Neuronal stem cell (in vitro differentiated cells): ENCODE measurements at regions not wholly inside any gene's neighbourhood (a gene's known extent, or its start where the extent isn't known, plus 50 kb on each side); places are given as distances from the start of the nearest gene placed in this dataset.

Experiments used
- DNase-seq: peaks from one replicate; pipeline ENCODE4 v3.0.0-alpha.2; 2013; ENCODE audit warnings: low spot score
- H2AFZ ChIP-seq: one replicate; pipeline ENCODE4 v1.6.1; 2013; ENCODE audit warnings: mild to moderate bottlenecking, low read length, inconsistent platforms
- H2AK5ac ChIP-seq: 2 replicates; pipeline ENCODE4 v1.6.1; 2013; ENCODE audit warnings: low read depth, mild to moderate bottlenecking, inconsistent platforms, low read length, moderate library complexity, mixed read lengths
- H2BK120ac ChIP-seq: 2 replicates; pipeline ENCODE4 v1.6.1; 2013; ENCODE audit warnings: low read depth, mild to moderate bottlenecking, inconsistent platforms, low read length, moderate library complexity, mixed read lengths
- H2BK12ac ChIP-seq: one replicate; pipeline ENCODE4 v1.6.1; 2013; ENCODE audit warnings: low read length, inconsistent platforms
- H2BK15ac ChIP-seq: 2 replicates; pipeline ENCODE4 v1.6.1; 2013; ENCODE audit warnings: mild to moderate bottlenecking, low read length, inconsistent platforms, mixed read lengths
- H2BK5ac ChIP-seq: one replicate; pipeline ENCODE4 v1.6.1; 2013; ENCODE audit warnings: inconsistent platforms, mild to moderate bottlenecking, low read length, moderate library complexity
- H3K14ac ChIP-seq: one replicate; pipeline ENCODE4 v1.6.1; 2013; ENCODE audit warnings: low read length, inconsistent platforms
- H3K18ac ChIP-seq: 2 replicates; pipeline ENCODE4 v1.6.1; 2013; ENCODE audit warnings: low read length, inconsistent platforms
- H3K23ac ChIP-seq: 2 replicates; pipeline ENCODE4 v1.6.1; 2013; ENCODE audit warnings: low read depth, mild to moderate bottlenecking, mixed read lengths, low read length, inconsistent platforms; ENCODE audit not compliant: poor library complexity
- H3K27ac ChIP-seq: replicated peaks from 3 replicates; pipeline ENCODE4 v1.5.1; 2013; ENCODE audit warnings: low read length, inconsistent platforms
- H3K27me3 ChIP-seq, 3 experiments: 2 replicates each; pipeline ENCODE4 v1.6.1; 2013; ENCODE audit warnings: low read length in 3 of 3, mild to moderate bottlenecking in 2 of 3, inconsistent platforms in 1 of 3, low read depth in 1 of 3, mixed read lengths in 1 of 3, moderate library complexity in 1 of 3; ENCODE audit not compliant: control insufficient read depth in 3 of 3, insufficient read depth in 3 of 3
- H3K36me3 ChIP-seq, 2 donors: replicated peaks in 1 of 2; 2 replicates each; pipeline ENCODE4 v1.6.1; 2013; ENCODE audit warnings: low read length in 2 of 2; ENCODE audit not compliant: control insufficient read depth in 2 of 2, insufficient read depth in 2 of 2
- H3K4ac ChIP-seq: 2 replicates; pipeline ENCODE4 v1.6.1; 2013; ENCODE audit warnings: inconsistent platforms, mild to moderate bottlenecking, low read length, moderate library complexity
- H3K4me1 ChIP-seq, 2 donors: 1 replicate in 1 of 2; 2 replicates in 1 of 2; pipeline ENCODE4 v1.6.1; 2013; ENCODE audit warnings: low read length in 2 of 2, low read depth in 1 of 2; ENCODE audit not compliant: control insufficient read depth in 2 of 2, insufficient read depth in 1 of 2
- H3K4me2 ChIP-seq: one replicate; pipeline ENCODE4 v1.6.1; 2013; ENCODE audit warnings: mild to moderate bottlenecking, low read length, inconsistent platforms; ENCODE audit not compliant: insufficient read depth, poor library complexity, severe bottlenecking
- H3K4me3 ChIP-seq, 2 donors: 2 replicates each; pipeline ENCODE4 v1.5.1; 2013; ENCODE audit warnings: low read length in 2 of 2, mild to moderate bottlenecking in 2 of 2, inconsistent platforms in 1 of 2, moderate library complexity in 1 of 2
- H3K79me1 ChIP-seq: one replicate; pipeline ENCODE4 v1.6.1; 2013; ENCODE audit warnings: low read depth, mild to moderate bottlenecking, inconsistent platforms, low read length, moderate library complexity
- H3K9ac ChIP-seq: one replicate; pipeline ENCODE4 v1.6.1; 2013; ENCODE audit warnings: mild to moderate bottlenecking, low read depth, low read length, inconsistent platforms; ENCODE audit not compliant: poor library complexity
- H3K9me3 ChIP-seq, 2 donors: replicated peaks in 1 of 2; 2 replicates each; pipeline versions ENCODE3 to v1.6.1; 2013; ENCODE audit warnings: low read length in 2 of 2, mild to moderate bottlenecking in 2 of 2, inconsistent platforms in 1 of 2, low read depth in 1 of 2, mixed read lengths in 1 of 2, moderate library complexity in 1 of 2; ENCODE audit not compliant: control insufficient read depth in 2 of 2, insufficient read depth in 1 of 2
- H4K8ac ChIP-seq: one replicate; pipeline ENCODE4 v1.6.1; 2013; ENCODE audit warnings: low read depth, mild to moderate bottlenecking, inconsistent platforms, low read length, moderate library complexity
- H4K91ac ChIP-seq: one replicate; pipeline ENCODE4 v1.6.1; 2013; ENCODE audit warnings: low read length, low read depth, mild to moderate bottlenecking, inconsistent platforms; ENCODE audit not compliant: poor library complexity
- WGBS, 2 donors: extraction: QIAGEN DNeasy Blood & Tissue Kit; methylation state at CpG; one replicate each; pipeline ENCODE4 v1.1.7; 2013; ENCODE audit warnings: missing lambda C conversion rate in 2 of 2, mixed read lengths in 1 of 2; ENCODE audit not compliant: insufficient read length in 2 of 2, insufficient replicate concordance in 1 of 2; ENCODE audit errors: extremely low coverage in 2 of 2; 5-methylcytosine and 5-hydroxymethylcytosine counted together

GRCh38 chr7:95675632-95676031 lies 79.3 kb upstream of the PDK4 start:
- no peaks in the 10 kb centered on the region for H3K27me3 ChIP-seq
- H2BK12ac ChIP-seq = no peak overlapping the region
- H4K8ac ChIP-seq = no peak overlapping the region
- no peak overlapping the region for H2AK5ac ChIP-seq
- H2BK15ac ChIP-seq = no peak overlapping the region
- H3K18ac ChIP-seq = no peak overlapping the region
- H4K91ac ChIP-seq = no peak overlapping the region
- H3K14ac ChIP-seq = no peak overlapping the region
- no peak overlapping the region for H2AFZ ChIP-seq
- no peaks in the 10 kb centered on the region for H3K9me3 ChIP-seq
- H3K36me3 ChIP-seq = no peaks in the 10 kb centered on the region
- no peak overlapping the region for H3K9ac ChIP-seq
- WGBS, 2 donors = no CpG with 5 or more reads among the region's 3 CpGs
- no peak overlapping the region for H3K4me3 ChIP-seq
- H3K27ac ChIP-seq = no peak overlapping the region
- H2BK120ac ChIP-seq = no peak overlapping the region
- no peak overlapping the region for H3K4ac ChIP-seq
- H3K4me2 ChIP-seq = no peak overlapping the region
- no peak overlapping the region for H2BK5ac ChIP-seq
- DNase-seq = no peak
- H3K23ac ChIP-seq = no peak overlapping the region
- H3K4me1 ChIP-seq = no peaks in the 10 kb centered on the region
- H3K79me1 ChIP-seq = no peaks in the 10 kb centered on the region

GRCh38 chr7:95675016-95675415 lies 78.7 kb upstream of the PDK4 start:
- Histone ChIP-seq H2AK5ac (no peak overlapping the region), H2BK12ac (no peak overlapping the region), H2AFZ (no peak overlapping the region), H2BK15ac (no peak overlapping the region), H3K27ac (no peak overlapping the region), H3K18ac (no peak overlapping the region), H2BK120ac (no peak overlapping the region), H3K9ac (no peak overlapping the region), H3K23ac (no peak overlapping the region), H3K27me3 (no peaks in the 10 kb centered on the region), H3K4me2 (no peak overlapping the region), H3K4ac (no peak overlapping the region), H3K4me1 (no peaks in the 10 kb centered on the region), H3K9me3 (no peaks in the 10 kb centered on the region), H3K4me3 (no peak overlapping the region), H2BK5ac (no peak overlapping the region), H3K36me3 (no peaks in the 10 kb centered on the region), H4K91ac (no peak overlapping the region), H3K14ac (no peak overlapping the region), H4K8ac (no peak overlapping the region), H3K79me1 (no peaks in the 10 kb centered on the region)
- WGBS, 2 donors = no CpG with 5 or more reads among the region's 6 CpGs
- no peak for DNase-seq

- H4K91ac ChIP-seq = no peak overlapping the region
- no peak overlapping the region for H2BK5ac ChIP-seq
- no peak overlapping the region for H3K14ac ChIP-seq
- no peak overlapping the region for H3K4ac ChIP-seq
- no peak overlapping the region for H4K8ac ChIP-seq
- no peaks in the 10 kb centered on the region for H3K79me1 ChIP-seq
- H3K27me3 ChIP-seq = no peaks in the 10 kb centered on the region
- no peak overlapping the region for H2BK12ac ChIP-seq
- WGBS, 2 donors = no CpG with 5 or more reads among the region's 3 CpGs
- no peak overlapping the region for H3K9ac ChIP-seq
- no peak overlapping the region for H3K18ac ChIP-seq
- H3K4me3 ChIP-seq = no peak overlapping the region
- H2AFZ ChIP-seq = no peak overlapping the region
- H3K27ac ChIP-seq = no peak overlapping the region
- H3K23ac ChIP-seq = no peak overlapping the region
- H3K9me3 ChIP-seq = no peaks in the 10 kb centered on the region
- H2BK15ac ChIP-seq = no peak overlapping the region
- no peak for DNase-seq
- H3K36me3 ChIP-seq = no peaks in the 10 kb centered on the region
- H3K4me1 ChIP-seq = no peaks in the 10 kb centered on the region
- H2BK120ac ChIP-seq = no peak overlapping the region
- H3K4me2 ChIP-seq = no peak overlapping the region
- no peak overlapping the region for H2AK5ac ChIP-seq
Measured at GRCh38 chr7:95674101-95674500, 77.8 kb upstream of the PDK4 start.

- H3K27ac ChIP-seq = no peak overlapping the region
- H2BK15ac ChIP-seq = no peak overlapping the region
- no peak overlapping the region for H4K91ac ChIP-seq
- no CpG with 5 or more reads among the region's 2 CpGs for WGBS, 2 donors
- H3K14ac ChIP-seq = no peak overlapping the region
- no peak overlapping the region for H2BK120ac ChIP-seq
- no peaks in the 10 kb centered on the region for H3K27me3 ChIP-seq
- H2BK5ac ChIP-seq = no peak overlapping the region
- peak overlapping the region; percentile 53 for H2AFZ ChIP-seq
- H3K36me3 ChIP-seq = no peaks in the 10 kb centered on the region
- no peak for DNase-seq
- no peak overlapping the region for H2AK5ac ChIP-seq
- H3K4me3 ChIP-seq = no peak overlapping the region
- no peak overlapping the region for H4K8ac ChIP-seq
- H3K9me3 ChIP-seq = no peaks in the 10 kb centered on the region
- no peak overlapping the region for H2BK12ac ChIP-seq
- H3K4me2 ChIP-seq = no peak overlapping the region
- no peak overlapping the region for H3K9ac ChIP-seq
- no peak overlapping the region for H3K18ac ChIP-seq
- H3K23ac ChIP-seq = no peak overlapping the region
- H3K79me1 ChIP-seq = no peaks in the 10 kb centered on the region
- H3K4me1 ChIP-seq = no peaks in the 10 kb centered on the region
- no peak overlapping the region for H3K4ac ChIP-seq
Measured at GRCh38 chr7:95672434-95672833, 76.1 kb upstream of the PDK4 start.
